Sigmoid colon (tissue), 6 donors: ENCODE measurements at regions not wholly inside any gene's neighbourhood (a gene's known extent, or its start where the extent isn't known, plus 50 kb on each side); places are given as distances from the start of the nearest gene placed in this dataset.

Source experiments
- DNase-seq: peaks from one replicate; pipeline ENCODE4 v3.0.0-alpha.2; 2019
- H3K27ac ChIP-seq, 4 donors: fragments of 200-600 bp; sonication (generic); one replicate each; pipeline ENCODE4 v1.5.1; 2016 to 2019; ENCODE audit warnings: mild to moderate bottlenecking in 1 of 4
- H3K27me3 ChIP-seq, 3 donors: fragments of 200-600 bp; sonication (generic); one replicate each; pipeline ENCODE4 v1.5.1; 2019; ENCODE audit warnings: mild to moderate bottlenecking in 1 of 3
- H3K36me3 ChIP-seq, 4 donors: fragments of 200-600 bp; sonication (generic); one replicate each; pipeline ENCODE4 v1.5.1; 2016 to 2019
- H3K4me1 ChIP-seq, 4 donors: fragments of 200-600 bp; sonication (generic); one replicate each; pipeline ENCODE4 v1.5.1; 2017 to 2019
- H3K4me3 ChIP-seq, 4 donors: fragments of 200-600 bp; sonication (generic); one replicate each; pipeline ENCODE4 v1.5.1; 2017 to 2019; ENCODE audit warnings: mild to moderate bottlenecking in 2 of 4, moderate library complexity in 1 of 4
- H3K9me3 ChIP-seq, 4 donors: fragments of 200-600 bp in 3 of 4; sonication (generic) in 3 of 4; one replicate each; pipeline versions ENCODE4 v1.5.1 to v1.6.1; 2013 to 2019
- EP300 ChIP-seq, 4 donors: sonication (generic); formaldehyde crosslinking; IDR thresholded peaks; one replicate each; pipeline ENCODE4 v1.6.1; 2017; ENCODE audit warnings: antibody characterized with exemption in 4 of 4
- POLR2A ChIP-seq, 2 donors: fragments of 450-650 bp; IDR thresholded peaks; one replicate each; pipeline ENCODE4 v1.6.1; 2016; ENCODE audit warnings: antibody characterized with exemption in 2 of 2, mild to moderate bottlenecking in 2 of 2, moderate library complexity in 2 of 2
- POLR2AphosphoS5 ChIP-seq, 4 donors: sonication (generic); formaldehyde crosslinking; IDR thresholded peaks; one replicate each; pipeline ENCODE4 v1.6.1; 2017; ENCODE audit warnings: antibody characterized with exemption in 4 of 4
- WGBS, 2 donors: extraction: QIAGEN DNeasy Blood & Tissue Kit; methylation state at CpG; one replicate each; pipeline ENCODE4 v1.1.7; 2013; 5-methylcytosine and 5-hydroxymethylcytosine counted together
- intact Hi-C: fragments of 100-400 bp; cut with DNase I; formaldehyde crosslinking; loops from one replicate; pipeline ENCODE4 v1.15.1; 2023
- TF ChIP-seq, protein P1 (sequence below), 4 experiments: fragments of 450-650 bp in 3 of 4; fragments of 200-600 bp in 1 of 4; IDR thresholded peaks; one replicate each; pipeline ENCODE4 v1.5.1; 2016 to 2019; ENCODE audit warnings: antibody characterized with exemption in 4 of 4, mild to moderate bottlenecking in 3 of 4, moderate library complexity in 2 of 4
- donor health status: healthy with polysubstance abuse.
- donor health status: healthy.

DNA sequence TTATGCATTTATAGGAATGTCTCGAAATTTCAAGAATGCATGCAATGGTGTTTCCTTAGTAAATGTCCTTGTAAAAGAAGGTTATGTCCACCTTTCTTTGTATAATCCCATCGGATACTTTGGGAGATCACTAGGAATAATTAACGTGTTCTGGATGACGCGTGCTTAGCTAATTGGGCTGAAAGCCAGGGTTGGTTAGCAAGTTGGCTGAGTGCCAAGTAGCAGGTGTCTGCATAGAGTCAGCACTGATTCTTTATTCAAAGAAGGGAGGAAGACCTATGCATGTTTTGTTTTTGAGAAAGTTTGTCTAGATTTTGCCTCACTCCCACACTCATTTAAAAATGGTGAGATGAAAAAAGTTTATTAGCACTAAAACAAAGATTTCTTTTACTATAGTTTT is 144.6 kb downstream of the SOX3 start:
- DNase-seq = no peak
- H3K9me3 ChIP-seq = no peaks in the 10 kb centered on the region
- WGBS, 2 donors = 20 to 54% methylated on average over 5 of the region's 5 CpGs
- H3K36me3 ChIP-seq = no peaks in the 10 kb centered on the region
- no peak overlapping the region for H3K27ac ChIP-seq
- peaks cover 0 to 3% (median 0%) of the 10 kb centered on the region in 3 donors for H3K27me3 ChIP-seq
- H3K4me3 ChIP-seq = no peak overlapping the region
- TF ChIP-seq, protein P1, sequence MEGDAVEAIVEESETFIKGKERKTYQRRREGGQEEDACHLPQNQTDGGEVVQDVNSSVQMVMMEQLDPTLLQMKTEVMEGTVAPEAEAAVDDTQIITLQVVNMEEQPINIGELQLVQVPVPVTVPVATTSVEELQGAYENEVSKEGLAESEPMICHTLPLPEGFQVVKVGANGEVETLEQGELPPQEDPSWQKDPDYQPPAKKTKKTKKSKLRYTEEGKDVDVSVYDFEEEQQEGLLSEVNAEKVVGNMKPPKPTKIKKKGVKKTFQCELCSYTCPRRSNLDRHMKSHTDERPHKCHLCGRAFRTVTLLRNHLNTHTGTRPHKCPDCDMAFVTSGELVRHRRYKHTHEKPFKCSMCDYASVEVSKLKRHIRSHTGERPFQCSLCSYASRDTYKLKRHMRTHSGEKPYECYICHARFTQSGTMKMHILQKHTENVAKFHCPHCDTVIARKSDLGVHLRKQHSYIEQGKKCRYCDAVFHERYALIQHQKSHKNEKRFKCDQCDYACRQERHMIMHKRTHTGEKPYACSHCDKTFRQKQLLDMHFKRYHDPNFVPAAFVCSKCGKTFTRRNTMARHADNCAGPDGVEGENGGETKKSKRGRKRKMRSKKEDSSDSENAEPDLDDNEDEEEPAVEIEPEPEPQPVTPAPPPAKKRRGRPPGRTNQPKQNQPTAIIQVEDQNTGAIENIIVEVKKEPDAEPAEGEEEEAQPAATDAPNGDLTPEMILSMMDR (IDR thresholded peaks at IDR 0.05) = no peak
- no peak for TF ChIP-seq POLR2AphosphoS5 (IDR thresholded peaks at IDR 0.05)
- TF ChIP-seq POLR2A (IDR thresholded peaks at IDR 0.05) = no peak
- no peak for TF ChIP-seq EP300 (IDR thresholded peaks at IDR 0.05)
- intact Hi-C loops = no loop called here
- no peaks in the 10 kb centered on the region for H3K4me1 ChIP-seq

DNA sequence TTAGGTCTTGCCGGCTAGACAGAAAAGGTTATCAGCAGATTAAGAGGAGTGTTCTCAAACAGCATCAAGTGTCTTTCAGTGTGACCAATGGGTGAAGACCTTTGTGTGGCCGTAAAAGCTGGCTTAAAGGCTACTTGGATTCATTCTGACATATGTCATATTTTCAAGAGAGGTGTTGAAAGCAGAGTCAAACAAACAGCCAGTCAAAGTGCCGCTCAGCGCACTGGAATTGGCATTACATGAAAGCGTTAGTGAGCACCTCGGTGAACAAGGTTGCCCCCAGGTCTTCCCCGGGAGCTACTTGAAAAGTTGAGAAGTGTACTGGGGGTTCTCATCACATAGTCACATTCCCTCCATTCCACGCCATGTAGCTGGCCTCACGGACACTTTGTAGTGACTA is 148.9 kb downstream of the SOX3 start:
- Histone ChIP-seq H3K4me3 (no peak overlapping the region), H3K4me1 (no peaks in the 10 kb centered on the region), H3K36me3 (no peaks in the 10 kb centered on the region), H3K27me3 (peaks cover 0 to 3% (median 0%) of the 10 kb centered on the region in 3 donors), H3K27ac (no peak overlapping the region), H3K9me3 (no peaks in the 10 kb centered on the region)
- DNase-seq = no peak
- TF ChIP-seq POLR2A (IDR thresholded peaks at IDR 0.05) = no peak
- TF ChIP-seq POLR2AphosphoS5 (IDR thresholded peaks at IDR 0.05) = no peak
- TF ChIP-seq EP300 (IDR thresholded peaks at IDR 0.05) = no peak
- TF ChIP-seq, protein P1 (IDR thresholded peaks at IDR 0.05) = no peak
- intact Hi-C loops = no loop called here
- WGBS, 2 donors = 73 to 90% methylated on average over 9 of the region's 9 CpGs

DNA sequence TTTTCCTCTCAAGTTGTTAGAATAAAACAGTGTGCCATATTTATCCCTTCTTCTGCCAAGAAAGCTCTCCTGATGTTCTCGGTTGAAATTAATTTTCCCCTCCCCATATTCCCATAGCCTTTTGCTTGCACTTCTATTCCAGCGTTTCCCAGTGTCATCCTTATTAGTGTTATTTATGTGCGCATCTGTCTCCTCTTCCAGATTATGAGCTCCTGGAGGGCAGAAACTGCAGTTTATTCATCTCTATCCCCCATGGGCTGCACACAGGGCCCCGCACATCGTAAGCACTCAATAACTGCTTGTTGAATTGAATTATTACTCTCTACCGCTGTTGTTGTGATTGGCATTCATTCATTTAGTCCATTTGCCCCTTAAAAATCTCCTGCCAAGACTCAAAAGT is 149.4 kb downstream of the SOX3 start:
- 77 to 89% methylated on average over 6 of the region's 6 CpGs for WGBS, 2 donors
- TF ChIP-seq, protein P1 (IDR thresholded peaks at IDR 0.05) = no peak
- TF ChIP-seq POLR2A (IDR thresholded peaks at IDR 0.05) (no peak), POLR2AphosphoS5 (IDR thresholded peaks at IDR 0.05) (no peak), EP300 (IDR thresholded peaks at IDR 0.05) (no peak)
- Histone ChIP-seq H3K27me3 (peaks cover 0 to 3% (median 0%) of the 10 kb centered on the region in 3 donors), H3K4me3 (no peak overlapping the region), H3K27ac (no peak overlapping the region), H3K9me3 (no peaks in the 10 kb centered on the region), H3K4me1 (no peaks in the 10 kb centered on the region), H3K36me3 (no peaks in the 10 kb centered on the region)
- DNase-seq = no peak
- intact Hi-C loops = no loop called here

DNA sequence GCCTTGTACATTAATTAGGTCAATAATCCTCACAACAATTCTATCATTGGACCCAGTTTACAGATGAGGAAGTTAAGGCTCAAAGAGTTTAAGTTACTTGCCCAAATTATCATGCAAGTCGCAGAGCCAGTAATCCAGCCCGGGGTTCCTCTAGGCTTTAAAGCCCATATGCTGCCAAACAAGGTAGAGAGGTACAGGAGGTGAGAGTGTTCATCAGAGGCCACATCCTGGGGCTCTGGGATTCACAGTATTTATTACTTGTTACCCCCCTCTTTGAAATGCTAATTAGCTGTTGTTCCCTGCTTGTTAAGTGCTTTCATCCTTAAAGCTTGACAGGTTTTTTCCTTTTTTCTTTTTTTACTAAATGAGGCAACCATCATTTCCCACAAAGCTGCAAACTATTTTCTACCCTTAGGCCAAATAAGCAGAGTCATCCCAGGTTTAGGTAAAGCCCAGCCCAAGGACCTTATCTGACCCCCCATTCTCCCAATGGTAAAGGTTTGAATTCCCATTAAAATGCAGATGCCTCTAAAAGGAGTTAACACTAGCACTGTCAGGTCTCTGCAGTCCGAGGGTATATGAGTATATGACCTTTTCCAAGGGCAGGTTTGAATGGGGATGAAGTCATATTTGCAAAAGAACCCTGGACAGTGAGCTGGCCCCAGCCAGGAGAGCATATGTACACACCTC is 150.3 kb downstream of the SOX3 start:
- 17 to 52% methylated on average over 3 of the region's 3 CpGs for whole genome bisulfite sequencing, 2 donors
- TF ChIP-seq POLR2A (IDR thresholded peaks at IDR 0.05) (no peak), POLR2AphosphoS5 (IDR thresholded peaks at IDR 0.05) (no peak), EP300 (IDR thresholded peaks at IDR 0.05) (no peak)
- TF ChIP-seq, protein P1 (IDR thresholded peaks at IDR 0.05) = no peak
- H3K4me1 ChIP-seq = no peaks in the 10 kb centered on the region
- H3K4me3 ChIP-seq = no peak overlapping the region
- no peaks in the 10 kb centered on the region for H3K36me3 ChIP-seq
- no peak for DNase-seq
- no peaks in the 10 kb centered on the region for H3K9me3 ChIP-seq
- no peak overlapping the region for H3K27ac ChIP-seq
- H3K27me3 ChIP-seq = peaks cover 0 to 3% (median 0%) of the 10 kb centered on the region in 3 donors
- intact Hi-C loops = no loop called here

DNA sequence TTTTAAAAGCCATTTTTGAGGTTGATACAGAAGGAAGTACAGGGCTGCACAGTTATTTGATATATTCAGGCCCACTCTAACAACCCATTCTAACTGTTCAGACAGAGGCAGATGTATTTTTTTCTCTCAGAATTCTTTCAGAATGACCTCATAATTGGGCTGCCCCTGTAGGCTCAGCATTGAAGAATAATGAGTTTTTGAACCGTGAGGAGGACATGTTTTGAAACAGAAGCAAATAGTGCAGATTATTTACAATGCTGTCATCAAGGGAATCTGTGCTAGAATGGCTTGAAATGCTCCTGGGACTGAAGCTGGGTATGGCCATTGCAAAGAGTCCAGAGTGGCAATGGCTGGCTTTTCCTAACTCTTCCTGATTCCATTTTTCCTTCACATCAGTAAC is 158.1 kb downstream of the SOX3 start:
- Histone ChIP-seq H3K4me3 (no peak overlapping the region), H3K27me3 (no peaks in the 10 kb centered on the region), H3K9me3 (no peaks in the 10 kb centered on the region), H3K36me3 (no peaks in the 10 kb centered on the region), H3K4me1 (no peaks in the 10 kb centered on the region), H3K27ac (no peak overlapping the region)
- TF ChIP-seq POLR2A (IDR thresholded peaks at IDR 0.05) = no peak
- no peak for TF ChIP-seq POLR2AphosphoS5 (IDR thresholded peaks at IDR 0.05)
- TF ChIP-seq, protein P1 (IDR thresholded peaks at IDR 0.05) = no peak
- no peak for TF ChIP-seq EP300 (IDR thresholded peaks at IDR 0.05)
- no peak for DNase-seq
- intact Hi-C loops = no loop called here
- 27 to 60% methylated on average over 1 of the region's 1 CpG for WGBS, 2 donors
